Stimulated activated CD4-positive, alpha-beta T cell treated with anti-CD3 and anti-CD28 coated beads, Interleukin-1b, Interleukin-23, amount 100 ng/mL, for 4 hours (primary cell): ENCODE measurements at regions not wholly inside any gene's neighbourhood (a gene's known extent, or its start where the extent isn't known, plus 50 kb on each side); places are given as distances from the start of the nearest gene placed in this dataset.
"Not testable (repeated sequence)": the region's sequence is repeated elsewhere in the genome, so short reads cannot be mapped to it uniquely, and the experiment has no call there.

Experiments
- DNase-seq, 2 donors: peaks; one replicate each; pipeline ENCODE4 v3.0.0-alpha.2; 2020; ENCODE audit warnings: low read depth in 2 of 2

- no peak for DNase-seq
Measured at GRCh38 chr1:234866007-234866866, 256.3 kb upstream of the IRF2BP2 start.

- DNase-seq: no peak
Measured at GRCh38 chr1:234865171-234866006, 255.4 kb upstream of the IRF2BP2 start.

- DNase-seq: no peak
Measured at GRCh38 chr1:234864116-234864515, 254.1 kb upstream of the IRF2BP2 start.

GRCh38 chr1:234863551-234863971 lies 253.6 kb upstream of the IRF2BP2 start:
- DNase-seq: no peak

- no peak for DNase-seq
Measured at GRCh38 chr1:234862944-234863515, 253.1 kb upstream of the IRF2BP2 start.

- no peak for DNase-seq
Measured at GRCh38 chr1:234862360-234862943, 252.5 kb upstream of the IRF2BP2 start.

GRCh38 chr1:234861761-234862160 lies 251.8 kb upstream of the IRF2BP2 start:
- DNase-seq: no peak

GRCh38 chr1:234861024-234861620 lies 251.1 kb upstream of the IRF2BP2 start:
- no peak for DNase-seq

GRCh38 chr1:234858722-234859121 lies 248.7 kb upstream of the IRF2BP2 start:
- no peak for DNase-seq

- DNase-seq: no peak
Measured at GRCh38 chr1:234856845-234857245, 246.9 kb upstream of the IRF2BP2 start.

- DNase-seq: no peak
Measured at GRCh38 chr1:234855851-234856250, 245.9 kb upstream of the IRF2BP2 start.

GRCh38 chr1:234854645-234855039 lies 244.7 kb upstream of the IRF2BP2 start:
- no peak for DNase-seq

GRCh38 chr1:234853906-234854644 lies 244.1 kb upstream of the IRF2BP2 start:
- no peak for DNase-seq

- no peak for DNase-seq
Measured at GRCh38 chr1:234852659-234853058, 242.7 kb upstream of the IRF2BP2 start.

- DNase-seq: no peak
Measured at GRCh38 chr1:234851450-234852438, 241.8 kb upstream of the IRF2BP2 start.

- DNase-seq: no peak
Measured at GRCh38 chr1:234849832-234850231, 239.9 kb upstream of the IRF2BP2 start.

- no peak for DNase-seq
Measured at GRCh38 chr1:234848972-234849649, 239.1 kb upstream of the IRF2BP2 start.

- DNase-seq: not testable (repeated sequence)
Measured at GRCh38 chr1:234846813-234847212, 236.8 kb upstream of the IRF2BP2 start.

- DNase-seq: no peak
Measured at GRCh38 chr1:234845836-234846235, 235.9 kb upstream of the IRF2BP2 start.
